ENCODE measurements at regions not wholly inside any gene's neighbourhood (a gene's known extent, or its start where the extent isn't known, plus 50 kb on each side); places are given as distances from the start of the nearest gene placed in this dataset.

DNA sequence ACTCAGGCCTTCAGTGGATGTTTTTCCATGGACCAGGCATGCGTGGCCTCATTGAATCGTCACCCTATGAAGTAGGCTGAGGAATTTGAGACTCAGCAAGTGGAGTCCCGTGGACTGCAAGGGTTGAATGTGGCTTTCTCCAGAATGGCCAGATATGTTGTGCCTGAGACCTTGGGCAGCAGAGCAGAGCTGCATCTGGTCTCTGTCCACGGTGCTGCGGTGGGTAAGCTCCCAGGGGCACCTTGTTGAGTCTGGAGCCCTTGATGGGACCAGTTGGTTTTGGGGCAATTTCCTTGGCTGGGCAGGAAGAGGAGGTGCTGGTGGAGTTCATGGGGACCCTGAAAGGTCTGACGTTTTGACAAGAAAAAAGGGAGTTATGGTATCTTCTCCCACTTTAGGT, 368.1 kb upstream of the EEF2KMT start:
- no peak overlapping the region for H2BK120ac ChIP-seq (ENCODE audit: insufficient read depth, low read length, poor library complexity)
- no peaks in the 10 kb centered on the region for H3K4me1 ChIP-seq (ENCODE audit: control insufficient read depth in 1 of 2, insufficient read depth in 2 of 2, low read length in 2 of 2)
- H3K23ac ChIP-seq (ENCODE audit: low read length): no peak overlapping the region
- no peaks in the 10 kb centered on the region for H3K79me1 ChIP-seq (ENCODE audit: low read length)
- no peak overlapping the region for H3K9ac ChIP-seq (ENCODE audit: low read length)
- no peak overlapping the region for H2AK5ac ChIP-seq (ENCODE audit: low read length)
- H3K4ac ChIP-seq (ENCODE audit: low read depth, low read length): no peak overlapping the region
- no peaks in the 10 kb centered on the region for H3K79me2 ChIP-seq (ENCODE audit: control insufficient read depth, insufficient read depth, low read length, poor library complexity)
- no peak overlapping the region for H3K4me3 ChIP-seq (ENCODE audit: low read depth, low read length)
- no peak overlapping the region for H2BK12ac ChIP-seq (ENCODE audit: low read length)
- H3K14ac ChIP-seq (ENCODE audit: low read length): no peak overlapping the region
- no peak for DNase-seq
- H3K9me3 ChIP-seq (ENCODE audit: insufficient read depth, low read depth, low read length): no peaks in the 10 kb centered on the region
- no peak overlapping the region for H2BK5ac ChIP-seq (ENCODE audit: low read depth, low read length, poor library complexity)
- H4K91ac ChIP-seq (ENCODE audit: low read depth, low read length): no peak overlapping the region
- H3K4me2 ChIP-seq (ENCODE audit: low read length): no peak overlapping the region
- no peak overlapping the region for H4K12ac ChIP-seq (ENCODE audit: low read depth, low read length)
- H3K36me3 ChIP-seq (ENCODE audit: control insufficient read depth in 1 of 2, insufficient read depth in 2 of 2, low read length in 2 of 2): no peaks in the 10 kb centered on the region
- WGBS (ENCODE audit: extremely low coverage, insufficient coverage, insufficient read length): no CpG with 5 or more reads among the region's 6 CpGs
- H3K27ac ChIP-seq (ENCODE audit: low read depth, low read length): no peak overlapping the region
- no peak overlapping the region for H4K8ac ChIP-seq (ENCODE audit: low read depth, low read length)
- no peaks in the 10 kb centered on the region for H3K27me3 ChIP-seq (ENCODE audit: insufficient read depth, low read length)
- no peak overlapping the region for H3K18ac ChIP-seq (ENCODE audit: low read length)
- no peak overlapping the region for H2AFZ ChIP-seq (ENCODE audit: insufficient read depth, low read length, poor library complexity)

GRCh38 chr16:5463820-5464219, 366.2 kb upstream of the EEF2KMT start:
- Histone ChIP-seq H3K27me3 (ENCODE audit: insufficient read depth, low read length) (no peaks in the 10 kb centered on the region), H3K27ac (ENCODE audit: low read depth, low read length) (no peak overlapping the region), H3K14ac (ENCODE audit: low read length) (no peak overlapping the region), H2BK5ac (ENCODE audit: low read depth, low read length, poor library complexity) (no peak overlapping the region), H3K23ac (ENCODE audit: low read length) (no peak overlapping the region), H3K4me2 (ENCODE audit: low read length) (no peak overlapping the region), H2BK120ac (ENCODE audit: insufficient read depth, low read length, poor library complexity) (no peak overlapping the region), H3K4me1 (ENCODE audit: control insufficient read depth in 1 of 2, insufficient read depth in 2 of 2, low read length in 2 of 2) (no peaks in the 10 kb centered on the region), H3K4ac (ENCODE audit: low read depth, low read length) (no peak overlapping the region), H3K9ac (ENCODE audit: low read length) (no peak overlapping the region), H2AFZ (ENCODE audit: insufficient read depth, low read length, poor library complexity) (no peak overlapping the region), H2AK5ac (ENCODE audit: low read length) (no peak overlapping the region), H4K8ac (ENCODE audit: low read depth, low read length) (no peak overlapping the region), H2BK12ac (ENCODE audit: low read length) (no peak overlapping the region), H4K91ac (ENCODE audit: low read depth, low read length) (no peak overlapping the region), H3K4me3 (ENCODE audit: low read depth, low read length) (no peak overlapping the region), H3K79me2 (ENCODE audit: control insufficient read depth, insufficient read depth, low read length, poor library complexity) (no peaks in the 10 kb centered on the region), H4K12ac (ENCODE audit: low read depth, low read length) (no peak overlapping the region), H3K36me3 (ENCODE audit: control insufficient read depth in 1 of 2, insufficient read depth in 2 of 2, low read length in 2 of 2) (no peaks in the 10 kb centered on the region), H3K79me1 (ENCODE audit: low read length) (no peaks in the 10 kb centered on the region), H3K9me3 (ENCODE audit: insufficient read depth, low read depth, low read length) (no peaks in the 10 kb centered on the region), H3K18ac (ENCODE audit: low read length) (no peak overlapping the region)
- no peak for DNase-seq
- WGBS (ENCODE audit: extremely low coverage, insufficient coverage, insufficient read length): no CpG with 5 or more reads among the region's 2 CpGs

- Histone ChIP-seq H2BK120ac (ENCODE audit: insufficient read depth, low read length, poor library complexity) (no peak overlapping the region), H2BK5ac (ENCODE audit: low read depth, low read length, poor library complexity) (no peak overlapping the region), H4K91ac (ENCODE audit: low read depth, low read length) (no peak overlapping the region), H2BK12ac (ENCODE audit: low read length) (no peak overlapping the region), H3K9ac (ENCODE audit: low read length) (no peak overlapping the region), H3K36me3 (ENCODE audit: control insufficient read depth in 1 of 2, insufficient read depth in 2 of 2, low read length in 2 of 2) (no peaks in the 10 kb centered on the region), H3K18ac (ENCODE audit: low read length) (no peak overlapping the region), H3K23ac (ENCODE audit: low read length) (no peak overlapping the region), H3K4me3 (ENCODE audit: low read depth, low read length) (no peak overlapping the region), H4K12ac (ENCODE audit: low read depth, low read length) (no peak overlapping the region), H3K27me3 (ENCODE audit: insufficient read depth, low read length) (no peaks in the 10 kb centered on the region), H2AFZ (ENCODE audit: insufficient read depth, low read length, poor library complexity) (no peak overlapping the region), H3K4ac (ENCODE audit: low read depth, low read length) (no peak overlapping the region), H3K4me1 (ENCODE audit: control insufficient read depth in 1 of 2, insufficient read depth in 2 of 2, low read length in 2 of 2) (no peaks in the 10 kb centered on the region), H4K8ac (ENCODE audit: low read depth, low read length) (no peak overlapping the region), H3K79me1 (ENCODE audit: low read length) (no peaks in the 10 kb centered on the region), H3K4me2 (ENCODE audit: low read length) (no peak overlapping the region), H3K79me2 (ENCODE audit: control insufficient read depth, insufficient read depth, low read length, poor library complexity) (no peaks in the 10 kb centered on the region), H3K27ac (ENCODE audit: low read depth, low read length) (no peak overlapping the region), H2AK5ac (ENCODE audit: low read length) (no peak overlapping the region), H3K9me3 (ENCODE audit: insufficient read depth, low read depth, low read length) (no peaks in the 10 kb centered on the region), H3K14ac (ENCODE audit: low read length) (no peak overlapping the region)
- no peak for DNase-seq
- no CpG with 5 or more reads among the region's 2 CpGs for WGBS (ENCODE audit: extremely low coverage, insufficient coverage, insufficient read length)
These were observed 364.0 kb upstream of the EEF2KMT start for GRCh38 chr16:5461574-5461973.

DNA sequence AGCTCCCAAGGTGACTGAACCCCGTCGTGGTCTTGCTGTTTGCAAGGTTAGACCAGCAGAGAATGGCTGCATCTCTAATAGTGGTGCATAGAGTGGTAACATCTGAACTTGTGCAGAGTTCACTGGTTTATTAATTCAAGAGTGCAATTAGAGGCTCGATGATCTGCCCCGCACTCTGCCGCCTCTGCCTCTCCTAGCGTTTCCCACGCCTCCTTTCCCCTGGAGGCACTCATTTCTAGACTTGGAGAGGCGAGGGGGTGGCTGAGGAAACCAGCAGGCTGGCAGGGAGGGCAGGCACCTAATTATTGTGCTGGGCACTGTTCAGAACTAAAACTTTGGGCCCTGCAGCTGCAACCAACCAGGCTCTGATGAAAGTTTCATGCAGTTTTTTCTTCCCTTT, 363.5 kb upstream of the EEF2KMT start:
- Histone ChIP-seq H2AK5ac (ENCODE audit: low read length) (no peak overlapping the region), H3K4me3 (ENCODE audit: low read depth, low read length) (no peak overlapping the region), H3K14ac (ENCODE audit: low read length) (no peak overlapping the region), H3K4me2 (ENCODE audit: low read length) (no peak overlapping the region), H3K36me3 (ENCODE audit: control insufficient read depth in 1 of 2, insufficient read depth in 2 of 2, low read length in 2 of 2) (no peaks in the 10 kb centered on the region), H3K9me3 (ENCODE audit: insufficient read depth, low read depth, low read length) (no peaks in the 10 kb centered on the region), H3K9ac (ENCODE audit: low read length) (no peak overlapping the region), H2AFZ (ENCODE audit: insufficient read depth, low read length, poor library complexity) (no peak overlapping the region), H4K91ac (ENCODE audit: low read depth, low read length) (no peak overlapping the region), H2BK5ac (ENCODE audit: low read depth, low read length, poor library complexity) (no peak overlapping the region), H3K27me3 (ENCODE audit: insufficient read depth, low read length) (no peaks in the 10 kb centered on the region), H3K79me2 (ENCODE audit: control insufficient read depth, insufficient read depth, low read length, poor library complexity) (no peaks in the 10 kb centered on the region), H4K8ac (ENCODE audit: low read depth, low read length) (no peak overlapping the region), H2BK120ac (ENCODE audit: insufficient read depth, low read length, poor library complexity) (no peak overlapping the region), H3K27ac (ENCODE audit: low read depth, low read length) (no peak overlapping the region), H3K79me1 (ENCODE audit: low read length) (no peaks in the 10 kb centered on the region), H4K12ac (ENCODE audit: low read depth, low read length) (no peak overlapping the region), H3K18ac (ENCODE audit: low read length) (no peak overlapping the region), H3K4ac (ENCODE audit: low read depth, low read length) (no peak overlapping the region), H3K23ac (ENCODE audit: low read length) (no peak overlapping the region), H3K4me1 (ENCODE audit: control insufficient read depth in 1 of 2, insufficient read depth in 2 of 2, low read length in 2 of 2) (no peaks in the 10 kb centered on the region), H2BK12ac (ENCODE audit: low read length) (no peak overlapping the region)
- DNase-seq: no peak
- no CpG with 5 or more reads among the region's 8 CpGs for WGBS (ENCODE audit: extremely low coverage, insufficient coverage, insufficient read length)
